KMS-11 (cell line): ENCODE measurements at regions not wholly inside any gene's neighbourhood (a gene's known extent, or its start where the extent isn't known, plus 50 kb on each side); places are given as distances from the start of the nearest gene placed in this dataset.

ENCODE experiments used
- H2AFZ ChIP-seq: fragments of 200-600 bp; sonication (generic); 2 replicates; pipeline ENCODE4 v1.6.1; 2016; ENCODE audit warnings: antibody characterized with exemption, mixed run types, low read depth
- H3K27ac ChIP-seq: fragments of 200-600 bp; sonication (generic); 2 replicates; pipeline ENCODE4 v1.6.1; 2016; ENCODE audit warnings: mild to moderate bottlenecking, mixed run types
- H3K27me3 ChIP-seq: fragments of 200-600 bp; sonication (generic); 2 replicates; pipeline ENCODE4 v1.6.1; 2017; ENCODE audit warnings: mild to moderate bottlenecking, low read depth, mixed run types, moderate library complexity; ENCODE audit not compliant: insufficient read depth
- H3K36me3 ChIP-seq: fragments of 200-600 bp; sonication (generic); 2 replicates; pipeline ENCODE4 v1.6.1; 2017; ENCODE audit warnings: mild to moderate bottlenecking, mixed run types; ENCODE audit not compliant: insufficient read depth
- H3K4me1 ChIP-seq: fragments of 200-600 bp; sonication (generic); 2 replicates; pipeline ENCODE4 v1.6.1; 2016; ENCODE audit warnings: mild to moderate bottlenecking, low read depth, mixed run types; ENCODE audit not compliant: poor library complexity, severe bottlenecking
- H3K4me2 ChIP-seq: fragments of 200-600 bp; sonication (generic); 2 replicates; pipeline ENCODE4 v1.7.0; 2016; ENCODE audit warnings: mild to moderate bottlenecking, mixed run types
- H3K4me3 ChIP-seq: fragments of 200-600 bp; sonication (generic); IDR thresholded peaks from 2 replicates; pipeline ENCODE4 v1.6.1; 2017; ENCODE audit warnings: low read depth, low read length, mixed read lengths; ENCODE audit not compliant: insufficient read depth
- H3K79me2 ChIP-seq: fragments of 200-600 bp; sonication (generic); 2 replicates; pipeline ENCODE4 v1.6.1; 2016; ENCODE audit warnings: low read depth, mixed run types; ENCODE audit not compliant: insufficient read depth
- H3K9ac ChIP-seq: fragments of 200-600 bp; sonication (generic); 2 replicates; pipeline ENCODE4 v1.6.1; 2016; ENCODE audit warnings: mild to moderate bottlenecking, mixed run types
- H4K20me1 ChIP-seq: fragments of 200-600 bp; sonication (generic); 2 replicates; pipeline ENCODE4 v1.6.1; 2016; ENCODE audit warnings: mild to moderate bottlenecking, mixed run types; ENCODE audit not compliant: insufficient read depth
- CTCF ChIP-seq: fragments of 200-600 bp; sonication (generic); conservative IDR thresholded peaks from 2 replicates; pipeline ENCODE4 v1.6.1; 2017; ENCODE audit warnings: low read depth, mild to moderate bottlenecking, antibody characterized with exemption, low read length, moderate library complexity, mixed read lengths

GRCh38 chr1:216958569-216958968, 235.3 kb upstream of the ESRRG start:
- Histone ChIP-seq H3K27ac (no peak overlapping the region), H4K20me1 (no peaks in the 10 kb centered on the region), H3K79me2 (no peaks in the 10 kb centered on the region), H3K4me1 (no peaks in the 10 kb centered on the region), H3K4me2 (no peak overlapping the region), H2AFZ (no peak overlapping the region), H3K4me3 (no peak overlapping the region), H3K9ac (no peak overlapping the region), H3K36me3 (no peaks in the 10 kb centered on the region), H3K27me3 (no peaks in the 10 kb centered on the region)
- no peak for TF ChIP-seq CTCF

- H3K4me3 ChIP-seq, result no peak overlapping the region
- no peaks in the 10 kb centered on the region for H3K36me3 ChIP-seq
- H4K20me1 ChIP-seq, result no peaks in the 10 kb centered on the region
- H3K4me2 ChIP-seq, result no peak overlapping the region
- no peaks in the 10 kb centered on the region for H3K27me3 ChIP-seq
- no peaks in the 10 kb centered on the region for H3K79me2 ChIP-seq
- H3K9ac ChIP-seq, result no peak overlapping the region
- H2AFZ ChIP-seq, result no peak overlapping the region
- no peak overlapping the region for H3K27ac ChIP-seq
- no peaks in the 10 kb centered on the region for H3K4me1 ChIP-seq
- TF ChIP-seq CTCF, result no peak
Observed at GRCh38 chr1:216953495-216953894, 230.3 kb upstream of the ESRRG start.

GRCh38 chr1:216952864-216953263, 229.6 kb upstream of the ESRRG start:
- H3K36me3 ChIP-seq, result no peaks in the 10 kb centered on the region
- no peak for TF ChIP-seq CTCF
- no peak overlapping the region for H3K9ac ChIP-seq
- H3K27ac ChIP-seq, result no peak overlapping the region
- no peaks in the 10 kb centered on the region for H3K4me1 ChIP-seq
- no peak overlapping the region for H3K4me2 ChIP-seq
- H3K27me3 ChIP-seq, result no peaks in the 10 kb centered on the region
- no peaks in the 10 kb centered on the region for H4K20me1 ChIP-seq
- H2AFZ ChIP-seq, result no peak overlapping the region
- H3K4me3 ChIP-seq, result no peak overlapping the region
- H3K79me2 ChIP-seq, result no peaks in the 10 kb centered on the region

GRCh38 chr1:216945538-216946080, 222.4 kb upstream of the ESRRG start:
- Histone ChIP-seq H3K9ac (no peak overlapping the region), H3K79me2 (no peaks in the 10 kb centered on the region), H3K4me2 (no peak overlapping the region), H2AFZ (no peak overlapping the region), H3K27ac (no peak overlapping the region), H3K36me3 (no peaks in the 10 kb centered on the region), H4K20me1 (no peaks in the 10 kb centered on the region), H3K4me3 (no peak overlapping the region), H3K4me1 (no peaks in the 10 kb centered on the region), H3K27me3 (no peaks in the 10 kb centered on the region)
- TF ChIP-seq CTCF, result no peak
